Stimulated activated CD8-positive, alpha-beta memory T cell treated with anti-CD3 and anti-CD28 coated beads, Interleukin-12 subunit alpha, Interleukin-12 subunit beta, amount 100 ng/mL, for 4 hours (primary cell): ENCODE measurements at regions not wholly inside any gene's neighbourhood (a gene's known extent, or its start where the extent isn't known, plus 50 kb on each side); places are given as distances from the start of the nearest gene placed in this dataset.
"Not testable (repeated sequence)": the region's sequence is repeated elsewhere in the genome, so short reads cannot be mapped to it uniquely, and the experiment has no call there.

Experiments used
- DNase-seq: peaks from one replicate; pipeline ENCODE4 v3.0.0-alpha.2; 2020; ENCODE audit warnings: low read depth

- DNase-seq: not testable (repeated sequence)
Observed at GRCh38 chr5:39753747-39754146, 329.0 kb upstream of the DAB2 start.

GRCh38 chr5:39750661-39751060 lies 325.9 kb upstream of the DAB2 start:
- no peak for DNase-seq

- DNase-seq: no peak
Observed at GRCh38 chr5:39742916-39743315, 318.1 kb upstream of the DAB2 start.

- DNase-seq: no peak
Observed at GRCh38 chr5:39740404-39740803, 315.6 kb upstream of the DAB2 start.

- no peak for DNase-seq
Observed at GRCh38 chr5:39732166-39732565, 307.4 kb upstream of the DAB2 start.

- no peak for DNase-seq
Observed at GRCh38 chr5:39730699-39731098, 305.9 kb upstream of the DAB2 start.

- no peak for DNase-seq
Observed at GRCh38 chr5:39730006-39730405, 305.2 kb upstream of the DAB2 start.

GRCh38 chr5:39726467-39726866 lies 301.7 kb upstream of the DAB2 start:
- no peak for DNase-seq

GRCh38 chr5:39721394-39721793 lies 296.6 kb upstream of the DAB2 start:
- no peak for DNase-seq

- no peak for DNase-seq
Observed at GRCh38 chr5:39720136-39720535, 295.4 kb upstream of the DAB2 start.

GRCh38 chr5:39717176-39717897 lies 292.6 kb upstream of the DAB2 start:
- no peak for DNase-seq

- DNase-seq: no peak
Observed at GRCh38 chr5:39716532-39717028, 291.8 kb upstream of the DAB2 start.

GRCh38 chr5:39714036-39714698 lies 289.4 kb upstream of the DAB2 start:
- no peak for DNase-seq

- DNase-seq: no peak
Observed at GRCh38 chr5:39713250-39713916, 288.6 kb upstream of the DAB2 start.

GRCh38 chr5:39712316-39713249 lies 287.8 kb upstream of the DAB2 start:
- no peak for DNase-seq

GRCh38 chr5:39711821-39712220 lies 287.0 kb upstream of the DAB2 start:
- no peak for DNase-seq

- DNase-seq: no peak
Observed at GRCh38 chr5:39709032-39709431, 284.3 kb upstream of the DAB2 start.

GRCh38 chr5:39702928-39703327 lies 278.1 kb upstream of the DAB2 start:
- DNase-seq: no peak

GRCh38 chr5:39700523-39700922 lies 275.7 kb upstream of the DAB2 start:
- no peak for DNase-seq

GRCh38 chr5:39698838-39699560 lies 274.2 kb upstream of the DAB2 start:
- no peak for DNase-seq

GRCh38 chr5:39697881-39698280 lies 273.1 kb upstream of the DAB2 start:
- DNase-seq: no peak
